ENCODE measurements at regions not wholly inside any gene's neighbourhood (a gene's known extent, or its start where the extent isn't known, plus 50 kb on each side); places are given as distances from the start of the nearest gene placed in this dataset.

DNA sequence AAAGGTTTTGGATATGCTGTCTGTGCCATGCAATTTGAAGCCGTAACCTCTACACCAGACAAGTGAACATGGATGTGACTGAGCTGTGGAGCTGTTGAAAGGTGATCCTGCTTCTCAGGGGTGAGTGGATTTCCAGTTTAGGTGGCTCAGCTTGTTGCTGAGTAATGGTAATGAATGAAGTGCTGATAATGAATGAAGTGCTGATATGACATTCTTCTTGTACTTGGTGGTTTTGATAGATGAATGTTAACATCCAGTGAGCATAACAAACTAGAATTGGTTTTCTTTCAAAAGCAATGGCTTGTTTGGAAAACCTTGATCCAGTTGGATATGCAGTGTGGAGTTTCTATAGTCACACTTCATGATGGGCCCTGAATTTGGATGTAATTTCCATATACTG is 89.7 kb upstream of the FZD8 start:
- FAIRE-seq (no peak), DNase-seq (ENCODE audit: low read depth) (no peak)
- Mint-ChIP-seq H3K9me3 (ENCODE audit: unreplicated experiment) (peaks cover 2% of the 10 kb centered on the region), H3K4me1 (ENCODE audit: low read depth, unreplicated experiment) (peaks cover 2% of the 10 kb centered on the region), H3K27ac (ENCODE audit: unreplicated experiment) (no peak overlapping the region), H3K4me3 (ENCODE audit: unreplicated experiment) (no peak overlapping the region), H3K27me3 (ENCODE audit: low read depth, unreplicated experiment) (no peaks in the 10 kb centered on the region), H3K36me3 (ENCODE audit: low read depth, unreplicated experiment) (no peaks in the 10 kb centered on the region)
- TF ChIP-seq EZH2 (IDR thresholded peaks at IDR 0.05; ENCODE audit: insufficient read depth, low read length), result no peak
- TF ChIP-seq, protein P1, sequence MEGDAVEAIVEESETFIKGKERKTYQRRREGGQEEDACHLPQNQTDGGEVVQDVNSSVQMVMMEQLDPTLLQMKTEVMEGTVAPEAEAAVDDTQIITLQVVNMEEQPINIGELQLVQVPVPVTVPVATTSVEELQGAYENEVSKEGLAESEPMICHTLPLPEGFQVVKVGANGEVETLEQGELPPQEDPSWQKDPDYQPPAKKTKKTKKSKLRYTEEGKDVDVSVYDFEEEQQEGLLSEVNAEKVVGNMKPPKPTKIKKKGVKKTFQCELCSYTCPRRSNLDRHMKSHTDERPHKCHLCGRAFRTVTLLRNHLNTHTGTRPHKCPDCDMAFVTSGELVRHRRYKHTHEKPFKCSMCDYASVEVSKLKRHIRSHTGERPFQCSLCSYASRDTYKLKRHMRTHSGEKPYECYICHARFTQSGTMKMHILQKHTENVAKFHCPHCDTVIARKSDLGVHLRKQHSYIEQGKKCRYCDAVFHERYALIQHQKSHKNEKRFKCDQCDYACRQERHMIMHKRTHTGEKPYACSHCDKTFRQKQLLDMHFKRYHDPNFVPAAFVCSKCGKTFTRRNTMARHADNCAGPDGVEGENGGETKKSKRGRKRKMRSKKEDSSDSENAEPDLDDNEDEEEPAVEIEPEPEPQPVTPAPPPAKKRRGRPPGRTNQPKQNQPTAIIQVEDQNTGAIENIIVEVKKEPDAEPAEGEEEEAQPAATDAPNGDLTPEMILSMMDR (IDR thresholded peaks at IDR 0.05; ENCODE audit: insufficient read depth, low read depth, low read length), result no peak
- Histone ChIP-seq H3K27me3 (ENCODE audit: insufficient read depth, low read length) (no peaks in the 10 kb centered on the region), H3K4me3 (ENCODE audit: insufficient read depth, low read depth, low read length) (no peak overlapping the region), H3K36me3 (ENCODE audit: insufficient read depth, low read length) (no peaks in the 10 kb centered on the region), H3K4me2 (ENCODE audit: low read length) (no peak overlapping the region), H3K9ac (ENCODE audit: low read length) (no peak overlapping the region), H4K20me1 (ENCODE audit: insufficient read depth, low read length) (no peaks in the 10 kb centered on the region), H3K4me1 (ENCODE audit: insufficient read depth, low read length) (no peaks in the 10 kb centered on the region), H3K27ac (ENCODE audit: low read depth, low read length) (no peak overlapping the region), H3K79me2 (ENCODE audit: insufficient read depth, low read length) (no peaks in the 10 kb centered on the region), H3K9me3 (ENCODE audit: insufficient read depth, low read depth, low read length) (no peaks in the 10 kb centered on the region), H2AFZ (ENCODE audit: low read depth, low read length) (no peak overlapping the region)

- H3K9me3 ChIP-seq (ENCODE audit: insufficient read depth, low read depth, low read length), result no peaks in the 10 kb centered on the region
- H3K4me1 ChIP-seq (ENCODE audit: insufficient read depth, low read length), result no peaks in the 10 kb centered on the region
- H3K9ac ChIP-seq (ENCODE audit: low read length), result no peak overlapping the region
- peaks cover 7% of the 10 kb centered on the region for H3K27me3 Mint-ChIP-seq (ENCODE audit: low read depth, unreplicated experiment)
- no peaks in the 10 kb centered on the region for H3K4me1 Mint-ChIP-seq (ENCODE audit: low read depth, unreplicated experiment)
- no peak overlapping the region for H3K4me2 ChIP-seq (ENCODE audit: low read length)
- no peaks in the 10 kb centered on the region for H3K27me3 ChIP-seq (ENCODE audit: insufficient read depth, low read length)
- no peak overlapping the region for H3K27ac ChIP-seq (ENCODE audit: low read depth, low read length)
- no peak overlapping the region for H2AFZ ChIP-seq (ENCODE audit: low read depth, low read length)
- no peak overlapping the region for H3K4me3 Mint-ChIP-seq (ENCODE audit: unreplicated experiment)
- no peak for TF ChIP-seq EZH2 (IDR thresholded peaks at IDR 0.05; ENCODE audit: insufficient read depth, low read length)
- TF ChIP-seq, protein P1 (IDR thresholded peaks at IDR 0.05; ENCODE audit: insufficient read depth, low read depth, low read length), result no peak
- H3K36me3 ChIP-seq (ENCODE audit: insufficient read depth, low read length), result no peaks in the 10 kb centered on the region
- H3K27ac Mint-ChIP-seq (ENCODE audit: unreplicated experiment), result no peak overlapping the region
- H3K9me3 Mint-ChIP-seq (ENCODE audit: unreplicated experiment), result peaks cover 5% of the 10 kb centered on the region
- no peak overlapping the region for H3K4me3 ChIP-seq (ENCODE audit: insufficient read depth, low read depth, low read length)
- no peaks in the 10 kb centered on the region for H3K36me3 Mint-ChIP-seq (ENCODE audit: low read depth, unreplicated experiment)
- no peaks in the 10 kb centered on the region for H3K79me2 ChIP-seq (ENCODE audit: insufficient read depth, low read length)
- no peak for FAIRE-seq
- no peak for DNase-seq (ENCODE audit: low read depth)
- no peaks in the 10 kb centered on the region for H4K20me1 ChIP-seq (ENCODE audit: insufficient read depth, low read length)
Observed at GRCh38 chr10:35728341-35728740, 86.2 kb upstream of the FZD8 start.

- Histone ChIP-seq H3K4me1 (ENCODE audit: insufficient read depth, low read length) (no peaks in the 10 kb centered on the region), H3K9ac (ENCODE audit: low read length) (no peak overlapping the region), H4K20me1 (ENCODE audit: insufficient read depth, low read length) (no peaks in the 10 kb centered on the region), H3K79me2 (ENCODE audit: insufficient read depth, low read length) (no peaks in the 10 kb centered on the region), H3K36me3 (ENCODE audit: insufficient read depth, low read length) (no peaks in the 10 kb centered on the region), H3K27ac (ENCODE audit: low read depth, low read length) (no peak overlapping the region), H3K4me2 (ENCODE audit: low read length) (no peak overlapping the region), H2AFZ (ENCODE audit: low read depth, low read length) (no peak overlapping the region), H3K27me3 (ENCODE audit: insufficient read depth, low read length) (no peaks in the 10 kb centered on the region), H3K9me3 (ENCODE audit: insufficient read depth, low read depth, low read length) (no peaks in the 10 kb centered on the region), H3K4me3 (ENCODE audit: insufficient read depth, low read depth, low read length) (no peak overlapping the region)
- Mint-ChIP-seq H3K9me3 (ENCODE audit: unreplicated experiment) (peaks cover 5% of the 10 kb centered on the region), H3K4me1 (ENCODE audit: low read depth, unreplicated experiment) (no peaks in the 10 kb centered on the region), H3K27me3 (ENCODE audit: low read depth, unreplicated experiment) (peaks cover 7% of the 10 kb centered on the region), H3K36me3 (ENCODE audit: low read depth, unreplicated experiment) (no peaks in the 10 kb centered on the region), H3K27ac (ENCODE audit: unreplicated experiment) (no peak overlapping the region), H3K4me3 (ENCODE audit: unreplicated experiment) (no peak overlapping the region)
- DNase-seq (ENCODE audit: low read depth) (no peak), FAIRE-seq (no peak)
- no peak for TF ChIP-seq EZH2 (IDR thresholded peaks at IDR 0.05; ENCODE audit: insufficient read depth, low read length)
- TF ChIP-seq, protein P1 (IDR thresholded peaks at IDR 0.05; ENCODE audit: insufficient read depth, low read depth, low read length), result no peak
Observed at GRCh38 chr10:35726846-35727245, 84.8 kb upstream of the FZD8 start.

All from astrocyte (in vitro differentiated cells and primary cell).